ENCODE measurements at regions not wholly inside any gene's neighbourhood (a gene's known extent, or its start where the extent isn't known, plus 50 kb on each side); places are given as distances from the start of the nearest gene placed in this dataset.
"Not testable (repeated sequence)": the region's sequence is repeated elsewhere in the genome, so short reads cannot be mapped to it uniquely, and the experiment has no call there.

DNA sequence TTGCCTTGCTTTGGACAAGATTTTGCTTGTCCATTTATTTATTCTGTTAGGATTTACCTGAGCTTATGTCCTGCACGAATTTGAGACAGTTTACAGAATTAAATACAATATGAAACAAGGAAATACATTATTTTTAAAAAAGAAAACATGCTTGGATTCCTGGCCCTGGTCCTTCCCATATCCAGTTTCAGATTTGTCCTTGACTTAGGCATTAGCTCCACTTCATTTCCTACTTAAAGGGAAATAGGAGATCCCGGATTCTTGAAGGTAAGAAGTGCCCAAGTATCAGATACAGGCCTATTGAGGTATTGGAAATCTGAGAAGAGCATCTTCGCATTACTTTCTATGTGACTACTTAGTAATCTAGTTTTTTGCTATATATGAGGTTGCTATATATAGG, 672.0 kb downstream of the SI start:
- Histone ChIP-seq H3K36me3 (no peaks in the 10 kb centered on the region), H3K4me3 (no peak overlapping the region), H3K9me3 (replicated peaks) (no peaks in the 10 kb centered on the region), H3K27ac (no peak overlapping the region), H3K4me1 (replicated peaks) (no peaks in the 10 kb centered on the region; the same call in 1 of the 2 replicates), H3K27me3 (replicated peaks) (no peaks in the 10 kb centered on the region)
- no peak for DNase-seq (ENCODE audit: low read depth in 1 of 2, low spot score in 2 of 2)

DNA sequence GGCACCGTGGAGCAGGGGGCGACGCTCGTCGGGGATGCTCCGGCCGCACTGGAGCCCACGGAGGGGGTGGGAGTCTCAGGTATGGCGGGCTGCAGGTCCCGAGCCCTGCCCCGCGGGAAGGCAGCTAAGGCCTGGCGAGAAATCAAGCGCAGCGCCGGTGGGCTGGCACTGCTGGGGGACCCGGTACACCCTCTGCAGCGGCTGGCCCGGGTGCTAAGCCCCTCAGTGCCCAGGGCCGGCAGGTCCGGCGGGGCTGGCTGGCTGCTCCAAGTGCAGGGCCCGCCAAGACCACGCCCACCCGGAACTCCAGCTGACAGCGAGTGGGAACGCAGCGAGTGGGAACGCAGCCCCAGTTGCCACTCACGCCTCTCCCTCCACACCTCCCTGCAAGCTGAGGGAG, 676.4 kb downstream of the SI start:
- Histone ChIP-seq H3K27ac (no peak overlapping the region), H3K4me1 (replicated peaks) (no peaks in the 10 kb centered on the region), H3K27me3 (replicated peaks) (no peaks in the 10 kb centered on the region), H3K36me3 (no peaks in the 10 kb centered on the region), H3K4me3 (no peak overlapping the region), H3K9me3 (replicated peaks) (no peaks in the 10 kb centered on the region)
- no peak for DNase-seq (ENCODE audit: low read depth in 1 of 2, low spot score in 2 of 2)

GRCh38 chr3:164401440-164401839, 676.9 kb downstream of the SI start:
- not testable (repeated sequence) for H3K9me3 ChIP-seq (replicated peaks); H3K27me3 ChIP-seq (replicated peaks); DNase-seq (ENCODE audit: low read depth in 1 of 2, low spot score in 2 of 2); H3K4me3 ChIP-seq; H3K36me3 ChIP-seq; H3K27ac ChIP-seq; H3K4me1 ChIP-seq (replicated peaks)

DNA sequence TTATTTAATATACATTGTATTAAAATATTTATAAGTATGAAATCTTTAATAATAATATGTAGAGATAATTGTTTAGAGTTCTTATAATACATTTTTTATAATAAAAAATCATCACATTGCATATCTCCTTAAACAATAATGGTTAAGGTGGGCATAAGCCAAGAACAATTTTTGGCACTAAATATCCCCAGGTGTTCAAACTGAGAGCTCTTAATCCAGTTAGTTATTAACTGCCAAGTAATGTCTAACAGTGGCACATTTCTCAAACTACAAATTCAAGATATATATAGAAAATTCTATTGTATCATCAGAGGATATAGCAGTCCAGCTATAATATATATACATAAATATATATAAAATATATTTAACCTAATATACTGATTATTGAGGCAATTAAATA, 680.8 kb downstream of the SI start:
- H3K4me1 ChIP-seq (replicated peaks): no peaks in the 10 kb centered on the region
- H3K27me3 ChIP-seq (replicated peaks): no peaks in the 10 kb centered on the region
- DNase-seq (ENCODE audit: low read depth in 1 of 2, low spot score in 2 of 2): no peak
- H3K36me3 ChIP-seq: no peaks in the 10 kb centered on the region
- 0 out of 2 replicates have a peak, but pooled peaks cover 3% of the 10 kb centered on the region for H3K9me3 ChIP-seq (replicated peaks)
- no peak overlapping the region for H3K27ac ChIP-seq
- no peak overlapping the region for H3K4me3 ChIP-seq

DNA sequence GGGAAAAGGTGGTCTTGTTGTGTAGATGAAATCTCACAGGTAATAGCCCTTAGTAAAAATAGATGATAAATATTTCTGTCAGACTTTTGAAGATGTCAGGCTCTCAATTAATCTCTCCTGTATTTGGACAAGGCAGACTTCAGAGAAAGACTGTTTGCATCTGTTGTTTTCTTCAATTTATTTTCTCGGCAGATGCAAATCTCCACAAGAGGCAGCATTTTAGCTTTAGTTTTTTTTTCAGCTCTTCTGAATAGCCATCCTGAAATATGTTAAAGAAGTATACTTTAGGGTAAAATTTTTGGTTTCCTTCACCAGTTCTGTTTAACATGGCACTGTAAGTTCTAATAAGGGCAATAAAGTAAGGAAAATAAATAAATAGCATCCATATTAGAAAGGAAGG, 685.1 kb downstream of the SI start:
- Histone ChIP-seq H3K9me3 (replicated peaks) (0 out of 2 replicates have a peak, but pooled peaks cover 3% of the 10 kb centered on the region), H3K4me1 (replicated peaks) (no peaks in the 10 kb centered on the region), H3K27ac (no peak overlapping the region), H3K36me3 (no peaks in the 10 kb centered on the region), H3K27me3 (replicated peaks) (no peaks in the 10 kb centered on the region), H3K4me3 (no peak overlapping the region)
- no peak for DNase-seq (ENCODE audit: low read depth in 1 of 2, low spot score in 2 of 2)

DNA sequence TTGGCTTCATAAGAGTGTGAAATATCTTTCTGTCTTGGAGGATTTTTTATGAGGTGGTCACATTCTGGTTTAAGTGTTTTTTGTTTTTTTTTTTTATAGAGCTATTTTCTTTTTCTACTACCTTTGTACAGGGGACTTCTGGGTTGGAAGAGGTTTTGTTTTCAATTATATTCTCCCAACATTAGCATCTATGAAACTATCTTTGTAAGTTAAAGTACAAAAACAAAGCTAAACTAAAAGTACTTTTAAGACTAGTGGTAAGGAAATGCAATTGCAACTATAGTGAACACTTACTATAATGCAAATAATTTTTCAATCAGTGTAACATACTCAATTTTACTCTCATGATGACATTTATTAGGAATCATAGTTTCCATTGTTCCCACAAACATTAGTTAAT, 688.2 kb downstream of the SI start:
- H3K27ac ChIP-seq: no peak overlapping the region
- H3K4me3 ChIP-seq: no peak overlapping the region
- no peak for DNase-seq (ENCODE audit: low read depth in 1 of 2, low spot score in 2 of 2)
- no peaks in the 10 kb centered on the region for H3K36me3 ChIP-seq
- H3K9me3 ChIP-seq (replicated peaks): 0 out of 2 replicates have a peak, but pooled peaks cover 3% of the 10 kb centered on the region
- H3K27me3 ChIP-seq (replicated peaks): no peaks in the 10 kb centered on the region
- H3K4me1 ChIP-seq (replicated peaks): no peaks in the 10 kb centered on the region

DNA sequence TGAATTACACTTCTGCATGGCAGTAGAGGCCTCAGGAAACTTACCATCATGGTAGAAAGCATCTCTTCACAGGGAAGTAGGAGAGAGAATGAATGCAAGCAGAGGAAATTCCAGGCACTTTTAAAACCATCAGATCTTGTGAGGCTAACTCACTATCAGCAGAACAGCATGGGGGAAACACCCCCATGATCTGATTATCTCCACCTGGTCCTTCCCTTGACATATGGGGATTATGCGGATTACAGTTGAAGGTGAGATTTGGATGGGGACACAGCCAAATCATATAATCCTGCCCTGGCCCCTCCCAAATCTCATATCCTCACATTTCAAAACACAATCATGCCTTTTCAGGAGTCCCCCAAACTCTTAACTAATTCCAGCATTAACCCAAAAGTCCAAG, 691.1 kb downstream of the SI start:
- Histone ChIP-seq H3K4me3 (no peak overlapping the region), H3K9me3 (replicated peaks) (no peaks in the 10 kb centered on the region), H3K4me1 (replicated peaks) (no peaks in the 10 kb centered on the region), H3K27me3 (replicated peaks) (no peaks in the 10 kb centered on the region), H3K27ac (no peak overlapping the region), H3K36me3 (no peaks in the 10 kb centered on the region)
- no peak for DNase-seq (ENCODE audit: low read depth in 1 of 2, low spot score in 2 of 2)

DNA sequence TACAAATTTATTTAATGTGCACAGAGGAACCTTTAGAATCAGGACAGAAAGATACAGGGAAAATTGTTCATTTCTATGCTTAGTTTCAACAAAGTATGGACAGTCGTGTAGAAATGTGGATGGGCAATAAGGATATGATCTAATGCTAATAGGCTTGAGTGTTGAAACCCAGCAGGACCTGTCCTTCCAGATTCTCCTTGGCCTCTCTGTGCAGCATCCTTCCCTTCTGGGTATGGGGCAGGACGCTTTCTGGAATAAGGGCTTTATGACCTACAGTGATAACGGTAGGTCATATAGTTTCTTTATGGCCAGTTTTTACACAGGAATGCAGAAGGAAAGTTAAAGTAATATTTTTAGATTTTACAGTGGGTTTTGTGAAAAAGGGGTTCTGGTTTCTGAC, 698.1 kb downstream of the SI start:
- Histone ChIP-seq H3K4me3 (no peak overlapping the region), H3K9me3 (replicated peaks) (no peaks in the 10 kb centered on the region; the same call in 1 of the 2 replicates), H3K27me3 (replicated peaks) (no peaks in the 10 kb centered on the region), H3K27ac (no peak overlapping the region), H3K4me1 (replicated peaks) (no peaks in the 10 kb centered on the region), H3K36me3 (no peaks in the 10 kb centered on the region)
- DNase-seq (ENCODE audit: low read depth in 1 of 2, low spot score in 2 of 2): no peak

DNA sequence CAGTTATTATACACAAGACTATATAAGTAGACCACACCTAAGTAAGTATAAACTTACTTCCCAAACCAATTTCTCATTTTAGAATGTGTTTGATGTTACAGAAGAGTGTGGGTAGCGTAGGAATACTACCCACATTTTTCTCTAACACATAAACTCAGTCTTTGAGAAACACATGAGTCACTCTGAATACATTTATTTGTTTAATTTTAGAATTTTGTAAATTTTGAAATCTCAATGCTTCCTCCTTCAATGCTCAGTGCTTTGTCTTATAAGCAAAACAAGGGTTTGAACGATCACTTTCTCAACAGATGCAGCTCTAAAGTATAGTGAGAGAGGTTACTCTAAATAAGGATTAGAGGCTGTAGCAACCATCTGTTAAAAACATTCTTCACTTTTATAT, 700.8 kb downstream of the SI start:
- no peak overlapping the region for H3K4me3 ChIP-seq
- H3K36me3 ChIP-seq: no peaks in the 10 kb centered on the region
- H3K4me1 ChIP-seq (replicated peaks): no peaks in the 10 kb centered on the region
- no peaks in the 10 kb centered on the region; the same call in 1 of the 2 replicates for H3K9me3 ChIP-seq (replicated peaks)
- H3K27ac ChIP-seq: no peak overlapping the region
- DNase-seq (ENCODE audit: low read depth in 1 of 2, low spot score in 2 of 2): no peak
- H3K27me3 ChIP-seq (replicated peaks): no peaks in the 10 kb centered on the region

GRCh38 chr3:164375995-164376394, 702.3 kb downstream of the SI start:
- Histone ChIP-seq H3K27me3 (replicated peaks) (no peaks in the 10 kb centered on the region), H3K9me3 (replicated peaks) (no peaks in the 10 kb centered on the region), H3K27ac (no peak overlapping the region), H3K36me3 (no peaks in the 10 kb centered on the region), H3K4me1 (replicated peaks) (no peaks in the 10 kb centered on the region), H3K4me3 (no peak overlapping the region)
- DNase-seq (ENCODE audit: low read depth in 1 of 2, low spot score in 2 of 2): no peak

GRCh38 chr3:164375538-164375937, 702.8 kb downstream of the SI start:
- Histone ChIP-seq H3K4me3 (no peak overlapping the region), H3K36me3 (no peaks in the 10 kb centered on the region), H3K27me3 (replicated peaks) (no peaks in the 10 kb centered on the region), H3K9me3 (replicated peaks) (no peaks in the 10 kb centered on the region), H3K27ac (no peak overlapping the region), H3K4me1 (replicated peaks) (no peaks in the 10 kb centered on the region)
- DNase-seq (ENCODE audit: low read depth in 1 of 2, low spot score in 2 of 2): no peak

DNA sequence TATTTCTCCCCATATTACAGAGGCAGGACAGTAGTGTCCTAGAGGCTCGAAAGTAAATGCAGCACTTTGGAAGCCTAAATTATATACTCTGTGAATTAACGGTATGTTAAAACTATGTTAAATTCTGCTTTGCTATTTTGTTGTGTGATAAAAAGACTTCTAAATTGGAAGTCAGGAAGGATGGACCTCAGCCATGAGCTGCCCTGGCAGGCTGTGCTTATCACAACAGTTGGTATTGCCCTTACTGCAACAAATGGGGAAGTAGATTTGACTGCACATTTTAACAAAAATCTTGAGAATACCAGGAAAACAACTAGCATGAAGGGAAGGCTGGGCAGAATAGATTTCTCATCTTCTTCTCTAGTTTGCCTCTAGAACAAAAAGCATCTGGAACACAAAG, 706.6 kb downstream of the SI start:
- no peak for DNase-seq (ENCODE audit: low read depth in 1 of 2, low spot score in 2 of 2)
- Histone ChIP-seq H3K9me3 (replicated peaks) (no peaks in the 10 kb centered on the region), H3K4me3 (no peak overlapping the region), H3K36me3 (no peaks in the 10 kb centered on the region), H3K27me3 (replicated peaks) (no peaks in the 10 kb centered on the region), H3K27ac (no peak overlapping the region), H3K4me1 (replicated peaks) (no peaks in the 10 kb centered on the region)

- Histone ChIP-seq H3K4me1 (replicated peaks) (no peaks in the 10 kb centered on the region), H3K9me3 (replicated peaks) (no peaks in the 10 kb centered on the region), H3K27me3 (replicated peaks) (no peaks in the 10 kb centered on the region), H3K27ac (no peak overlapping the region), H3K36me3 (no peaks in the 10 kb centered on the region), H3K4me3 (no peak overlapping the region)
- DNase-seq (ENCODE audit: low read depth in 1 of 2, low spot score in 2 of 2): no peak
Observed at GRCh38 chr3:164370970-164371369, 707.3 kb downstream of the SI start.

- H3K36me3 ChIP-seq: no peaks in the 10 kb centered on the region
- DNase-seq (ENCODE audit: low read depth in 1 of 2, low spot score in 2 of 2): no peak
- no peaks in the 10 kb centered on the region for H3K9me3 ChIP-seq (replicated peaks)
- no peaks in the 10 kb centered on the region for H3K27me3 ChIP-seq (replicated peaks)
- no peaks in the 10 kb centered on the region for H3K4me1 ChIP-seq (replicated peaks)
- H3K4me3 ChIP-seq: no peak overlapping the region
- no peak overlapping the region for H3K27ac ChIP-seq
Observed at GRCh38 chr3:164365242-164365641, 713.1 kb downstream of the SI start.

GRCh38 chr3:164364111-164364510, 714.2 kb downstream of the SI start:
- H3K4me3 ChIP-seq: no peak overlapping the region
- H3K27ac ChIP-seq: no peak overlapping the region
- no peaks in the 10 kb centered on the region for H3K9me3 ChIP-seq (replicated peaks)
- H3K36me3 ChIP-seq: no peaks in the 10 kb centered on the region
- no peak for DNase-seq (ENCODE audit: low read depth in 1 of 2, low spot score in 2 of 2)
- H3K4me1 ChIP-seq (replicated peaks): no peaks in the 10 kb centered on the region
- H3K27me3 ChIP-seq (replicated peaks): no peaks in the 10 kb centered on the region
